ENCODE measurements at regions not wholly inside any gene's neighbourhood (a gene's known extent, or its start where the extent isn't known, plus 50 kb on each side); places are given as distances from the start of the nearest gene placed in this dataset.
"Not testable (repeated sequence)": the region's sequence is repeated elsewhere in the genome, so short reads cannot be mapped to it uniquely, and the experiment has no call there.

- no peak for ATAC-seq
Measured at GRCh38 chrX:110965409-110966090, 130.4 kb upstream of the PAK3 start.

GRCh38 chrX:110964786-110965185 lies 131.2 kb upstream of the PAK3 start:
- DNase-seq (ENCODE audit: low spot score) (no peak), ATAC-seq (no peak)

More at GRCh38 chrX:110965409-110966090, 130.4 kb upstream of the PAK3 start:
- no peak for DNase-seq (ENCODE audit: low spot score)

- DNase-seq (ENCODE audit: low spot score) (no peak), ATAC-seq (no peak)
Measured at GRCh38 chrX:110962451-110962850, 133.5 kb upstream of the PAK3 start.

- ATAC-seq (no peak), DNase-seq (ENCODE audit: low spot score) (no peak)
Measured at GRCh38 chrX:110955706-110956105, 140.3 kb upstream of the PAK3 start.

- no peak for ATAC-seq
- no peak for DNase-seq (ENCODE audit: low spot score)
Measured at GRCh38 chrX:110954428-110955100, 141.4 kb upstream of the PAK3 start.

- ATAC-seq (no peak), DNase-seq (ENCODE audit: low spot score) (no peak)
Measured at GRCh38 chrX:110951472-110952269, 144.3 kb upstream of the PAK3 start.

- ATAC-seq (no peak), DNase-seq (ENCODE audit: low spot score) (no peak)
Measured at GRCh38 chrX:110944751-110945675, 149.4 kb upstream of the CHRDL1 start.

- ATAC-seq (no peak), DNase-seq (ENCODE audit: low spot score) (no peak)
Measured at GRCh38 chrX:110944311-110944750, 148.7 kb upstream of the CHRDL1 start.

GRCh38 chrX:110941906-110942305 lies 146.3 kb upstream of the CHRDL1 start:
- no peak for DNase-seq (ENCODE audit: low spot score)

GRCh38 chrX:110938977-110939732 lies 143.5 kb upstream of the CHRDL1 start:
- ATAC-seq (no peak), DNase-seq (ENCODE audit: low spot score) (no peak)

More at GRCh38 chrX:110941906-110942305, 146.3 kb upstream of the CHRDL1 start:
- peak; percentile 20 for ATAC-seq

- DNase-seq (ENCODE audit: low spot score) (no peak), ATAC-seq (no peak)
Measured at GRCh38 chrX:110924871-110925270, 129.3 kb upstream of the CHRDL1 start.

- DNase-seq (ENCODE audit: low spot score) (no peak), ATAC-seq (no peak)
Measured at GRCh38 chrX:110920991-110921390, 125.4 kb upstream of the CHRDL1 start.

- ATAC-seq, result no peak
- DNase-seq (ENCODE audit: low spot score), result no peak
Measured at GRCh38 chrX:110915570-110915969, 120.0 kb upstream of the CHRDL1 start.

- DNase-seq (ENCODE audit: low spot score), result no peak
- no peak for ATAC-seq
Measured at GRCh38 chrX:110915111-110915510, 119.5 kb upstream of the CHRDL1 start.

- DNase-seq (ENCODE audit: low spot score) (no peak), ATAC-seq (no peak)
Measured at GRCh38 chrX:110914281-110914680, 118.7 kb upstream of the CHRDL1 start.

- DNase-seq (ENCODE audit: low spot score); ATAC-seq: not testable (repeated sequence)
Measured at GRCh38 chrX:110904747-110905146, 109.1 kb upstream of the CHRDL1 start.

GRCh38 chrX:110881971-110882370 lies 86.4 kb upstream of the CHRDL1 start:
- ATAC-seq, result no peak
- DNase-seq (ENCODE audit: low spot score), result no peak

GRCh38 chrX:110877326-110877725 lies 81.7 kb upstream of the CHRDL1 start:
- no peak for DNase-seq (ENCODE audit: low spot score)
- ATAC-seq, result no peak

- no peak for ATAC-seq
- DNase-seq (ENCODE audit: low spot score), result no peak
Measured at GRCh38 chrX:110871839-110872238, 76.2 kb upstream of the CHRDL1 start.

- ATAC-seq (no peak), DNase-seq (ENCODE audit: low spot score) (no peak)
Measured at GRCh38 chrX:110866421-110866820, 70.8 kb upstream of the CHRDL1 start.

All from left lobe of liver (tissue), 2 donors.